SK-MEL-5 (cell line): ENCODE measurements at regions not wholly inside any gene's neighbourhood (a gene's known extent, or its start where the extent isn't known, plus 50 kb on each side); places are given as distances from the start of the nearest gene placed in this dataset.

Experiments
- DNase-seq: peaks from one replicate; pipeline ENCODE4 v3.0.0-alpha.2; 2016; ENCODE audit warnings: low read depth, low spot score
- in situ Hi-C: cut with HindIII; loops from 2 replicates; pipeline ENCODE4 v1.10.0; 2016; ENCODE audit warnings: low sequenced_read_pairs, high pct_unique_total_duplicates, low pct_unique_long_range_greater_than_20kb

DNA sequence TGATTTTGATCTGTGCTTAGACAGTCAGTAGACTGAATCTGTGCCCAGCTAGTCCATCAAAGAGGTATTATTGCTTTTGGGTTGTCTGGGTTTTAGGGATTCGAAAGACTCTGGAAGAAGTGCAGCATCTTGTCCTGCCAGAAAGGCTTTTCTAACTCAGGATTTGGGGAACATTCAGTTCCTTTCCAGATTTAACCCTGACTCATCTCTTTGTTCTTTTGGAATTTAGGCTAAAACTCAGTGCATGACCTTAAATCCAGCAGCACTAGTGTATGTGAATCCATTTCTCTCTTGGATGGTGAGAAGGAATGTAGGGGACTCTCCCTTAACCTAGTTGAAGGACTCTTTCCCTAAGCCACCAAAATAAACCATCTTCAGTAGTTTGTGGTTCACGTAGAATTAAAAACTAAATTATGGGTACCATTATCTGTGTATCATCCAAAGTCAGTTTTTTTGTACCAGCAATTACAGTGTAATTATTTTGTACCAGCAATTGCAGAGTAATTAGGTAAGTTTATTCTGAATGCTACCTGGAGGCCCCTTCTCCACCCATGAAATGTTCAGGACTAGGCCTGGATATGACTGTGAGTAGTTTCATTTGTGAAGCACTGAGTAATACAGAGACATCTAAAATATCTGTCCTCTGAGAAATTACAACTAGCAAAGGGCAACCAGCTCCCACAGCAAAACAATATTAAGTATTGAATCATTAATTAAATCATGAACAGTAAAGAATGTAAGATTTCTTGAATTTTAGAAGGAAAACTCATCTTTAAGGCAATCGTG, 384.0 kb downstream of the TMA16 start:
- no peak for DNase-seq
- in situ Hi-C loops, result no loop called here

- in situ Hi-C loops, result no loop called here
- no peak for DNase-seq
Measured at GRCh38 chr4:163892417-163892816, 397.9 kb downstream of the TMA16 start.

- no peak for DNase-seq
- in situ Hi-C loops, result no loop called here
Measured at GRCh38 chr4:163895378-163896005, 401.0 kb downstream of the TMA16 start.

GRCh38 chr4:163901319-163901718, 406.8 kb downstream of the TMA16 start:
- in situ Hi-C loops, result no loop called here
- DNase-seq, result no peak

DNA sequence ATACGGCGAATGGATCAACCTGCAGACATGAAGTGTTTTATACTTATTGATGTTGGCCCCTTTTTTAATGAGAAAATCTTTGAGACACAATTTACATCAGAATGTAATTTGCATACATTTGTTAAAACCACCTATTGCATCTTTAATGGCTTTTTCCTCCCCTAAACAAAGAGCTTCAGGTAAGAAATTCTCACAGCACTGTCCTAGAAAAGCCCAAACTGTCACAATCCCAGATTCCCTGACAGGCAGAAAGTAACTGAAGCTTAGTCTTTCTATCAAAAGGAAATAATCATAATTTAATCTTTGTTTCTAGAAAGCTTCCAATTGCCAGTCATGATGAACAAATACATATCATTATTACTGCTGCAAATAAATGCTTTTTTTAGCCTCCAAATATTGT, 407.9 kb downstream of the TMA16 start:
- in situ Hi-C loops, result no loop called here
- DNase-seq, result no peak

GRCh38 chr4:163911891-163912290, 417.4 kb downstream of the TMA16 start:
- no peak for DNase-seq
- in situ Hi-C loops, result no loop called here

DNA sequence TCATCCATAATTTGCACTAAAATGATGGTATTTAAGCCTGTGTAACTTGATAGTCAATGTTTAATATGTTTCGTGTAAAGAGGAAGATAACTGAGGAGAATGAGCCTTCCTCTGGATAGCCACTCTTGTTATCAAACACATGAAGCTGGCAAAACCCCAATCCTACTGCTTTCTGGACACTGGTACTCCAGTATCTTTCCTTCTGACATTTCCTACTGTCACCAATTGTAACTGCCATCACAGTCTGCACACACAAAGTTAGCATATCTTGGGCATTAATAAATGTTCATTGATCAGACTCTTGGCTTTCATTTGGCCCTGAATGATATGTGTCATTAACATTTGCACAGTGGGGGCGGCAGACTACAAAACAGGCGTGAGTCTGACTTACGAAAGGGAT, 419.1 kb downstream of the TMA16 start:
- DNase-seq, result no peak
- in situ Hi-C loops, result no loop called here

- DNase-seq, result no peak
- in situ Hi-C loops, result no loop called here
Measured at GRCh38 chr4:163915896-163916295, 421.4 kb downstream of the TMA16 start.

- in situ Hi-C loops, result no loop called here
- no peak for DNase-seq
Measured at GRCh38 chr4:163920426-163920825, 425.9 kb downstream of the TMA16 start.

DNA sequence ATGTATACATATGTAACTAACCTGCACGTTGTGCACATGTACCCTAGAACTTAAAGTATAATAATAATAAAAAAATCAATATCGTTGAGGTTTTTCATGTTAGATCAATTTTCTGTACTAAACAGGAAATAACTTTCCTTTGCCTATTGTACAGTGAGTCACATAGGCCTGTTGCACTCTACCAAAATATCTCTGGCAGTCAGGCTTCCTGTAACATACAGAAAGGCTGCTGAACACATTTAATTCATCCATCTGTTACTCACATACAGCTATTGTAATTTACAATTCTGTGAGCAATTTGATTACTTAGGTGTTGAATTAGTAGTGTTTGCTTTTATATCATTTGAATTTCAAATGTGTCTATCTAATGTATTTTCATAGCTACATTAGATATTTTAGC, 427.8 kb downstream of the TMA16 start:
- DNase-seq, result no peak
- in situ Hi-C loops, result no loop called here

DNA sequence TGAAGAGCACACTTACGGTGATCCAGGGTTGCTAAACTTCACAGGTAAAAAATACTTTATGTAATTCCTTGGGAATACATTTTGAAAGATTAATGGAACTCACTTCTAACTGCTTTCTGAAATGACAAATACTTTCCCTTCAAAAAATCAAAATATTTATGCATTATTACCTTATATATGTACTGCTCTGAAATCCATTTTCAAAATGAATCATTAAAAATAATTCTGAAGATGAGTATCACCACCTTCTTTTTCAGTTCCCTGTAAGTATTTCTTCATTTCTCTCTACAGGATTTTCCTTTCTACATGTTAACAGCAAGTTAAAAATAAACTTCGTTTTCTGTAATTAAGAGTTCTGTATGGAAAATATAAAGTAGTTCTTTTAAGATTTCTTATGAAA, 428.6 kb downstream of the TMA16 start:
- in situ Hi-C loops, result no loop called here
- DNase-seq, result no peak

GRCh38 chr4:163930086-163930485, 435.6 kb downstream of the TMA16 start:
- DNase-seq, result no peak
- in situ Hi-C loops, result no loop called here

- DNase-seq, result no peak
- in situ Hi-C loops, result no loop called here
Measured at GRCh38 chr4:163932504-163932903, 438.0 kb downstream of the TMA16 start.

DNA sequence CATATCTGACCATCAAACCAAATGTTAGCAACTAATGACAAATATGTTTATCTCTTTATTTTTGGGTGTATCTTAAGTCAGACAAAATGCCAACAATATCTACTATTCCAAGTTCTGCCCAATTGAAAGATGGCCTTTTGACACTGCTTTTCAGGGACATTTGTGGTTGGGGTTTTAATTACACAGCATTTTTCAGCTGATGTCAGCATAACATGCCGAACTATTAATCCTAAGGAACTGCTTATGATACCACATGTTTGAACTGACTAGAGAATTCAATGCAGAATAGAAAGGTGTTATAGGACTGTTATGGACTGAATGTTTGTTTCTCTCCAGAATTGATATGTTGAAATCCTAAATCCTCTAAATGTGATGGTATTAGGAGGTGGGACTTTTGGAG, 445.1 kb downstream of the TMA16 start:
- DNase-seq, result no peak
- in situ Hi-C loops, result no loop called here

DNA sequence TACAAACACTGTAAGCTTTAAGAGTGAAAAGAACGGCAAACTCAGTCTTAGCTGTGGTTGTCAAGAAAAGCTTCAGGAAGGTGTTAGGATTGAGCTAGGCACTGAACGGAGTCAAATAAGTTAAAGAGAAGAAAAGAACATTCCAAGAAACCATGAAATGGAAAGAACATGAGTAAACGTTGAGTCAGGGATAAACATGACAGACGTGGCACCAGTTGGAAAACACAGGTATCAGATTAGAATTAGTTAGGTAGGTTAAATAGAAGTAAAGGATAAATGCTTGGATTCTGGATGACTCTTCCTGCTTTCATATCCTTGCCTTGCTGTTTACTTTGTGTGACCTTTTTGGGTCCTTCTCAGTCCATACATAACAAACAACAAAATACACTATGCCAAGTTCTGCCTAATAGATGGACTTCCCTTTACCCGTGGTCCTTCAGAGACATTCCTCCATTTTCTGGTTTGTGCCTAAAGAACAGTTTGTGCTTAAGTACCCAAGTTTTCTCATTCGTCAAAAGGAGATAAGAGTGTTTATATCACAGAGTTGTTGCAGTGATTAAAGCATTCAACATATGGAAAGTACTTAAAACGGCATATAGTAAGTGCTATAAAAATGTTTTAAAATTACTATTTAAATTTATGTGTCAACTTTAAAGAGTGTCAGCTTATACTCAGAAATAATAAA, 446.9 kb downstream of the TMA16 start:
- in situ Hi-C loops, result no loop called here
- no peak for DNase-seq

DNA sequence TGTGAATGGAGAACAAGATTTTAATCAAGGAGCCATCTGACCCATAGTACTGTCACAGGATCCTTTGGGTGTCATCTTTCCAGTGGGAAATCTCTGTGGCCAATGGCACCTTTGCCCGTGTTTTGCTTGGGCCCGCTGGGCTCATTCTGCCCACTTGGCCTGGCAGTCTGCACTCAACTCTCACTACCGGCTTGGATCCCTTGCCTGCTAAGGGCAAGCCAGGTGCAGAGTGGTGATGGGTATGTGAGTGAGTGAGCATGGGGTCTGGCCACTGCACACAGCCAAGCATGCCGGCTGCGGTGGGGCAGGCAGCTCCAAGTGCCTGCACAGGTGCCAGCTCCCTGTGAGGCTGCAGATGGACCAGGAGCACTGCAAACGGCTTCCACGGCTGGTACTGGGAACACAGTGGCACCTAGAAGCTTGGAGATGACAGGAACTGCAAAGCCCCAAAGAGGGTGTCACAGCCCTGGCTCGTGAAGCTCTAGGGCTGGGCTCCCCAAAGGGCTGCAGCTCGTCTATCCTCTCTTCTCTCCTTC, 454.5 kb downstream of the TMA16 start:
- DNase-seq, result no peak
- in situ Hi-C loops, result no loop called here

DNA sequence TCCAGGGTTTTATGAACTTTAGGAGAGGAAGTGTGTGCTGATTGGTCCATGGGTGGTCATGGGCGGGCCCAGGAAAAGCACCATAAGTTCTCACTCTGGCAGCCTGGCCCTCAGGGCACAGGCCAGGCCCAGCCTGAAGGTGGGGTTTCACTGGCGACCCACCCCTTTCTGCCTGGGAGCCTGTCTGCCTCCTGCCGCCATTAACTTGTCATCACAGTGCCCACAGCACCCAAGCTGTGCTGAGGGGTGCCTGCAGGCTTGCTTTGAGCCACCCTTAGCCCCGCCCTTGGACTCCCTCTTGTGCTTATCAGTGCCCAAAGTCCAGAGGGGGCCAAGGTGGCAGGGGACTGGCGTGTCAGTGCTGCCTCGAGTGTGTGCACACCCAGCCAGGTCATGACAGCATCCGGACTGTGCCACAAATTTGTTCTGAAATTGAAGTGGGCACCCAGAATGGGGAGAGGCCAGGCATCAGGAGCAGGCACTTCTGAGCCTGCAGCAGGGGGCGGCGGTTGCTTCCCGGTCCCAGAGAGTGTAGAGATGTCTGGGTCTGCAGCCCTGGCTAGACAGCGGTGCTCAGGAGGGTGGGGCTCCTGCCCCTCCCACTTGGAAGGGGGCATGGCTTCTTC, 455.6 kb downstream of the TMA16 start:
- in situ Hi-C loops, result no loop called here
- DNase-seq, result no peak

DNA sequence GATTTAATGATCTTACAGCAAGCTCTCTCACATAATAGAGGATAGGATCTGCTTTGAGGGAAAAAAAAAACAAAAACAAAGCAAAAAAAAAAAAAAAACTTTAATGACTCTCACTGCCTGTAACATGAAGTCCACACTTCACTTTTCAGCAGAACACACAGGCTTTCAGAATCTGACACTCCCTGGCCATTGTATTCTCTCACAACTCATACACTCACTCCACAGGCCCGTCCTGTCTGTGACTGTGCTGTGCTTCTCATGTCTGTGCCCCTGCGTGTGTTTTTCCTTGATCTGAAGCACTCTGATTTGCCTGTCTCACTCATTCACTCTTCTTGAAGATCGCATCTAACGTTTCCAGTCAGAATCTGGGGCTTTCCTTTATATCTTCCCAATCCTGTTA, 460.8 kb downstream of the TMA16 start:
- in situ Hi-C loops, result no loop called here
- no peak for DNase-seq
